ENCODE measurements at regions not wholly inside any gene's neighbourhood (a gene's known extent, or its start where the extent isn't known, plus 50 kb on each side); places are given as distances from the start of the nearest gene placed in this dataset.

DNA sequence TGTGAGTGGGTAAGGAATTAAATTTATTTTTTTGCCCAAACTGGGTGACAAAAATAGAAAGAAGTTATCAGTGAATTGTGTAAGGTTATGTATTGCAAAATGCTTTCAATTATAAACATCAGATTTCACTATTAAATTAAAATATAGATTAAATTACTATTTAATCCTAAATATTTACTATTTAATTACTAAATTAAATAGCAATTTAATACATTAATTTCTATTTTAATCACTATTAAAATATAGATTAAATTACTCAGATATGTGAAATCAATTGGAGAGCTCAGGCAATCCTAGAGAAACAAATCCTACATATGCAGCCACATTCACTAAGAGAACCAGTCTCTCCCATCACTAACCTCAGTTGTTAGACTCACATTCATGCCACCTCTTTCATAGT, 2075.8 kb downstream of the MRPL39 start:
- Histone ChIP-seq H3K9ac (ENCODE audit: low read length) (no peak overlapping the region), H3K27ac (ENCODE audit: low read depth, low read length) (no peak overlapping the region), H3K36me3 (ENCODE audit: control insufficient read depth, insufficient read depth, low read length) (no peaks in the 10 kb centered on the region), H3K4me1 (ENCODE audit: control insufficient read depth, insufficient read depth, low read length) (no peaks in the 10 kb centered on the region), H3K9me3 (ENCODE audit: control insufficient read depth, insufficient read depth, low read depth, low read length) (no peaks in the 10 kb centered on the region), H3K4me3 (ENCODE audit: low read depth, low read length) (no peak overlapping the region), H3K27me3 (ENCODE audit: control insufficient read depth, insufficient read depth, low read length) (no peaks in the 10 kb centered on the region)

DNA sequence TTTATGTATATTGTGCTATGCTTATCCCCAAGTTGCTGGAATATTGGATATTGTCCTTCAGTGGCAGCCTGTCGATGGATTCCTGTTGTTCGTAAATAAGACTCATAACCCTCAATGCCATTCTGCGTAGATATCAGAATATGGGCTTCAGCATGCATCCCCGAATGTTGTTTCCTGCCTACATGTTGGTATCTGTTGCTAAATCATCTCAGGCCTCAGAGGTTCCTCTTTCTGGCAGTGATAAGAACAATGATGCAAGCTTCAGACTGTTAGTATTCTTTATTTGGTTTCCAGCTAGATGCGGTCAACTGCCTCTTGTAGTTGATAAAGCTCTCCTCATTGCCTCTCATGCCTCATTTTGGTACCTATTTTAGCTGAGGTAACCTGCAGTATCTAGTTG, 2082.6 kb downstream of the MRPL39 start:
- H3K4me3 ChIP-seq (ENCODE audit: low read depth, low read length), result no peak overlapping the region
- no peaks in the 10 kb centered on the region for H3K9me3 ChIP-seq (ENCODE audit: control insufficient read depth, insufficient read depth, low read depth, low read length)
- no peak overlapping the region for H3K27ac ChIP-seq (ENCODE audit: low read depth, low read length)
- H3K4me1 ChIP-seq (ENCODE audit: control insufficient read depth, insufficient read depth, low read length), result no peaks in the 10 kb centered on the region
- no peak overlapping the region for H3K9ac ChIP-seq (ENCODE audit: low read length)
- H3K36me3 ChIP-seq (ENCODE audit: control insufficient read depth, insufficient read depth, low read length), result no peaks in the 10 kb centered on the region
- no peaks in the 10 kb centered on the region for H3K27me3 ChIP-seq (ENCODE audit: control insufficient read depth, insufficient read depth, low read length)

GRCh38 chr21:23522751-23523150, 2084.5 kb downstream of the MRPL39 start:
- H3K36me3 ChIP-seq (ENCODE audit: control insufficient read depth, insufficient read depth, low read length), result no peaks in the 10 kb centered on the region
- H3K27ac ChIP-seq (ENCODE audit: low read depth, low read length), result no peak overlapping the region
- no peak overlapping the region for H3K9ac ChIP-seq (ENCODE audit: low read length)
- no peak overlapping the region for H3K4me3 ChIP-seq (ENCODE audit: low read depth, low read length)
- no peaks in the 10 kb centered on the region for H3K9me3 ChIP-seq (ENCODE audit: control insufficient read depth, insufficient read depth, low read depth, low read length)
- no peaks in the 10 kb centered on the region for H3K4me1 ChIP-seq (ENCODE audit: control insufficient read depth, insufficient read depth, low read length)
- no peaks in the 10 kb centered on the region for H3K27me3 ChIP-seq (ENCODE audit: control insufficient read depth, insufficient read depth, low read length)

DNA sequence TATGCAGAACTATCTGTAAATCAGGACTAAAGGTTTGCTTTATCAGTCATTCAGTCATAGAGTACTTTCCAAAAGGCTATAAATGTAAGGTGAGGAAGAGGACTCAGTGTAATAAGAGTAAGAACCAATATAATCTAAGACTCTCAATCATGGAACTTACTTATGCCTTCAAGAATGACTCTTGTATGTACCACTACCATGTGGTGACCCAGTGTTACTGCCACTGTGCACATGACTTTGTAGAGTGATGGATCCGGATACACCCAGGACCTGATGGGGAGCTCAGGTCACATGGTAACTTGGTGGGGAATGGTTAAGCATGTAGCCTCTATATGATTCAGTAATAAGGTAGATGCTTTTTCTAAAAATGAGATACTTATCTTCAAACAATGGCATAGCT, 2099.8 kb downstream of the MRPL39 start:
- H3K4me3 ChIP-seq (ENCODE audit: low read depth, low read length), result no peak overlapping the region
- H3K27ac ChIP-seq (ENCODE audit: low read depth, low read length), result no peak overlapping the region
- no peaks in the 10 kb centered on the region for H3K27me3 ChIP-seq (ENCODE audit: control insufficient read depth, insufficient read depth, low read length)
- H3K4me1 ChIP-seq (ENCODE audit: control insufficient read depth, insufficient read depth, low read length), result no peaks in the 10 kb centered on the region
- no peaks in the 10 kb centered on the region for H3K9me3 ChIP-seq (ENCODE audit: control insufficient read depth, insufficient read depth, low read depth, low read length)
- no peak overlapping the region for H3K9ac ChIP-seq (ENCODE audit: low read length)
- no peaks in the 10 kb centered on the region for H3K36me3 ChIP-seq (ENCODE audit: control insufficient read depth, insufficient read depth, low read length)

DNA sequence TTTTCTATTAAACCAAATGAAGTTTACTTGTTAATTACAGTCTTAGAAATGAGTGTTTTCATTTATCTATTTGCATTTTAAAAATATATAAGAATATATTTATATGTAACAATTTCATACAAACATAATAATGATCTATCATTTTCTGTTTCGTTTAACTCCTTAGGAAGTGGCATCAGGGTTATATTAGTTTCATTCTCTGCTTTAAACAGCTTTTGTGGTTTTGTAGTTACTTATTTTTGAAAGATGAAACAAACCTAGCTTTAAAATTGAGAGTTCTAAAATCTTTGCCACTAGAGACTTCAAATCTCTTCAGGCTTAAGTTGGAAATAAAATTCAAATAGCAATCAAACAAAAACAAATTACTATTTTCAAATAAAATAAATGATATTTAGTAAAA, 2110.6 kb downstream of the MRPL39 start:
- Histone ChIP-seq H3K4me1 (ENCODE audit: control insufficient read depth, insufficient read depth, low read length) (no peaks in the 10 kb centered on the region), H3K27me3 (ENCODE audit: control insufficient read depth, insufficient read depth, low read length) (no peaks in the 10 kb centered on the region), H3K9me3 (ENCODE audit: control insufficient read depth, insufficient read depth, low read depth, low read length) (no peaks in the 10 kb centered on the region), H3K36me3 (ENCODE audit: control insufficient read depth, insufficient read depth, low read length) (no peaks in the 10 kb centered on the region), H3K4me3 (ENCODE audit: low read depth, low read length) (no peak overlapping the region), H3K27ac (ENCODE audit: low read depth, low read length) (no peak overlapping the region), H3K9ac (ENCODE audit: low read length) (no peak overlapping the region)

- Histone ChIP-seq H3K27ac (ENCODE audit: low read depth, low read length) (no peak overlapping the region), H3K4me1 (ENCODE audit: control insufficient read depth, insufficient read depth, low read length) (no peaks in the 10 kb centered on the region), H3K27me3 (ENCODE audit: control insufficient read depth, insufficient read depth, low read length) (no peaks in the 10 kb centered on the region), H3K36me3 (ENCODE audit: control insufficient read depth, insufficient read depth, low read length) (no peaks in the 10 kb centered on the region), H3K9ac (ENCODE audit: low read length) (no peak overlapping the region), H3K9me3 (ENCODE audit: control insufficient read depth, insufficient read depth, low read depth, low read length) (no peaks in the 10 kb centered on the region), H3K4me3 (ENCODE audit: low read depth, low read length) (no peak overlapping the region)
Measured at GRCh38 chr21:23488245-23488644, 2119.0 kb downstream of the MRPL39 start.

DNA sequence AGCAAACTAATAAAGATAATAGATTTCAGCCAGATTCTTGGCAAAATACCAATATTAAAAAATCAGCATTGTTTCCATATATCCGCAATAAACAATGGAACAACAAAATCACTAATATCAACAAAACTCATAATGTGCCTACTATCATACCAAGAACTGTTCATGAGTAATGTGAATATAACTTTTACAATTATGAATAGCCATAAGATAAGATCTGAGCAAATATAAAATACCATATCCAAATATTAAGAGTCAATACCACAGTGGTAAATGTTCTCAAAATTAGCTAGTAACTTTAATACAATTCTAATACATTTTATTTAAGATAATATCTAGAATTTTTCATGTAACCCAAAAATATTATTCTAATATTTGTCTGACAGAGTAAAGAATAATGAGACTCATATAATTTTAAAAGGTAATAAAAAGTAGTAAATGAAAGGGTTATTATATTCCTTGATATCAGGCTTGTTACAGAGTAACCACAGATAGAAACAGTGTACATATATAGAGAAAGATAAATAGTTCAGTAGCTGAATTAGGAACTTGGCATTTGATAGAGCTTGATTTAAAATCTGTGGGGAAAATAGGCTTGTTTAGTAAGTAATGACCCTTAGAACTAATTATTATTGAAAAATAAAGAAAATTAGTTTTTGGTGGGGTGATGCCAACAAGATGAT, 2126.6 kb downstream of the MRPL39 start:
- no peak overlapping the region for H3K27ac ChIP-seq (ENCODE audit: low read depth, low read length)
- H3K9me3 ChIP-seq (ENCODE audit: control insufficient read depth, insufficient read depth, low read depth, low read length), result no peaks in the 10 kb centered on the region
- H3K27me3 ChIP-seq (ENCODE audit: control insufficient read depth, insufficient read depth, low read length), result no peaks in the 10 kb centered on the region
- H3K36me3 ChIP-seq (ENCODE audit: control insufficient read depth, insufficient read depth, low read length), result no peaks in the 10 kb centered on the region
- H3K9ac ChIP-seq (ENCODE audit: low read length), result no peak overlapping the region
- no peak overlapping the region for H3K4me3 ChIP-seq (ENCODE audit: low read depth, low read length)
- no peaks in the 10 kb centered on the region for H3K4me1 ChIP-seq (ENCODE audit: control insufficient read depth, insufficient read depth, low read length)

- H3K36me3 ChIP-seq (ENCODE audit: control insufficient read depth, insufficient read depth, low read length), result no peaks in the 10 kb centered on the region
- no peaks in the 10 kb centered on the region for H3K27me3 ChIP-seq (ENCODE audit: control insufficient read depth, insufficient read depth, low read length)
- no peaks in the 10 kb centered on the region for H3K4me1 ChIP-seq (ENCODE audit: control insufficient read depth, insufficient read depth, low read length)
- no peak overlapping the region for H3K4me3 ChIP-seq (ENCODE audit: low read depth, low read length)
- H3K9ac ChIP-seq (ENCODE audit: low read length), result no peak overlapping the region
- H3K9me3 ChIP-seq (ENCODE audit: control insufficient read depth, insufficient read depth, low read depth, low read length), result no peaks in the 10 kb centered on the region
- H3K27ac ChIP-seq (ENCODE audit: low read depth, low read length), result no peak overlapping the region
Measured at GRCh38 chr21:23478381-23478780, 2128.9 kb downstream of the MRPL39 start.

DNA sequence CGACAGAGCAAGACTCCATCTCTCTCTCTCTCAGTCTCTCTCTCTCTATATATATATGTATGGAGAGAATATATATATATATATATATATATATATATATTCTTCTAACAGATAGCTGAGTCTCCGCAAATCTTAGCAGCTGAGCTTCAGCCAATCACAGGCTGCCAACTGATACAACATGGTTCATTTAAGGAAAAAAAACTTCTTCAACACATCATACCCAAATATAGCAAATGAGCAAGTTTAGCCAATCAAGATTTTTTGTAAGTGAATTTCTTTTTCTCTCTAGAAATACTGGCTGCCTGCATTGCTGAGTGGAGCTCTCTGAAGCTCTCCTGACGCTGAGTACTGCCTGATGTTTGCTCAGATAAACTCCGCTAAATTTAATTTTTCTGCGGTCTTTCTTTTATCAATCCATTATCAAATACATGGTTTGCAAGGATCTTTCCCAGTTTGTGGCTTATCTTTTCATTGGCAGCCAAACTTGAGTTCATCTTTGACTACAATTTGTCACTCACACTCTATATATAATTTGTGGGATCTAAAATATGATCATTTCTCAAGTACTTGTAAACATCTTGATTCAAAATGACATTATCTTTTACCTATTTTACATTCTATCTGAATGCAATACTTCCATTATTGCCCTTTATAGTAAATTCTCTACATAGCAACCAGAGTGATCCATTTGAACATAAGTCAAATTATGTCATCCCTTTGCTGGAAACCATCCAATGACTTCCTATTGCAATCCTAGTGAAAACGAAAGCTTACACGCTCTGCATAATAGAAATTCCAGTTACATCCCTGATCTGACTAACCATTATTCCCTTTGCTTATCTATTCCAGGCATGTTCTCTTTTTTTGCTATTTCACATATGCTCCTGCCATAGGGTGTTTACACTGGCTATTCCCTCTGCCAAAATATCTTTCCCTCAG, 2131.7 kb downstream of the MRPL39 start:
- Histone ChIP-seq H3K4me1 (ENCODE audit: control insufficient read depth, insufficient read depth, low read length) (peaks cover 2% of the 10 kb centered on the region; the same call in 1 of the 2 replicates), H3K9me3 (ENCODE audit: control insufficient read depth, insufficient read depth, low read depth, low read length) (no peaks in the 10 kb centered on the region)

DNA sequence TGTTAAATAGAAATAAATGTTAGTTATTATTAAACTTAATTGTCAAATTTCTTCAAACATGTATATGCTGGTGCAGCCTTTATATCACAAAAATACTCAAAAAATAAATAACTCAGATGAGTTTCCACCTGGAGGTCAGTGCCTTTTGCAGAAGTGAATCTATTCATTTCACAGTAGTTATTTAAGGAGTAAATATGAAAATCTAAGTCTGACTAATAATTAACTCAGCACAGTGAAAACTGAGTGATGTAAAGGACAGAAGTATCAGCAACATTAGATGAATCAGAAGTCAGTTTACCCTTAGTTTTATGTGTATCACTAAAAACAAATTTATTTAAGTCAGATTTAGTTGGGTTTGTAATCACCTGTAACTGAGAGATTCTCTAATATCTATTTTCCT, 2135.4 kb downstream of the MRPL39 start:
- Histone ChIP-seq H3K9me3 (ENCODE audit: control insufficient read depth, insufficient read depth, low read depth, low read length) (no peaks in the 10 kb centered on the region), H3K27me3 (ENCODE audit: control insufficient read depth, insufficient read depth, low read length) (no peaks in the 10 kb centered on the region), H3K27ac (ENCODE audit: low read depth, low read length) (no peak overlapping the region), H3K4me3 (ENCODE audit: low read depth, low read length) (no peak overlapping the region), H3K4me1 (ENCODE audit: control insufficient read depth, insufficient read depth, low read length) (peaks cover 3% of the 10 kb centered on the region; the same call in 1 of the 2 replicates), H3K36me3 (ENCODE audit: control insufficient read depth, insufficient read depth, low read length) (no peaks in the 10 kb centered on the region), H3K9ac (ENCODE audit: low read length) (no peak overlapping the region)

More for the DNA sequence above, 2131.7 kb downstream of the MRPL39 start:
- Histone ChIP-seq H3K4me3 (ENCODE audit: low read depth, low read length) (no peak overlapping the region), H3K27me3 (ENCODE audit: control insufficient read depth, insufficient read depth, low read length) (no peaks in the 10 kb centered on the region), H3K27ac (ENCODE audit: low read depth, low read length) (no peak overlapping the region), H3K36me3 (ENCODE audit: control insufficient read depth, insufficient read depth, low read length) (no peaks in the 10 kb centered on the region), H3K9ac (ENCODE audit: low read length) (no peak overlapping the region)

GRCh38 chr21:23463365-23463764, 2143.9 kb downstream of the MRPL39 start:
- no peaks in the 10 kb centered on the region for H3K36me3 ChIP-seq (ENCODE audit: control insufficient read depth, insufficient read depth, low read length)
- H3K9me3 ChIP-seq (ENCODE audit: control insufficient read depth, insufficient read depth, low read depth, low read length), result no peaks in the 10 kb centered on the region
- H3K4me3 ChIP-seq (ENCODE audit: low read depth, low read length), result no peak overlapping the region
- no peak overlapping the region for H3K9ac ChIP-seq (ENCODE audit: low read length)
- H3K27ac ChIP-seq (ENCODE audit: low read depth, low read length), result no peak overlapping the region
- H3K4me1 ChIP-seq (ENCODE audit: control insufficient read depth, insufficient read depth, low read length), result no peaks in the 10 kb centered on the region
- no peaks in the 10 kb centered on the region for H3K27me3 ChIP-seq (ENCODE audit: control insufficient read depth, insufficient read depth, low read length)

Measured in HUES6 (cell line).